Stimulated activated CD4-positive, alpha-beta T cell treated with anti-CD3 and anti-CD28 coated beads, Interleukin-1b, Interleukin-23, amount 100 ng/mL, for 4 hours (primary cell): ENCODE measurements at regions not wholly inside any gene's neighbourhood (a gene's known extent, or its start where the extent isn't known, plus 50 kb on each side); places are given as distances from the start of the nearest gene placed in this dataset.
A peak's percentile ranks its signal among the peaks of the same experiment; 100 is the strongest.
"Not testable (repeated sequence)": the region's sequence is repeated elsewhere in the genome, so short reads cannot be mapped to it uniquely, and the experiment has no call there.

Experiments used
- DNase-seq, 2 donors: peaks; one replicate each; pipeline ENCODE4 v3.0.0-alpha.2; 2020; ENCODE audit warnings: low read depth in 2 of 2

DNA sequence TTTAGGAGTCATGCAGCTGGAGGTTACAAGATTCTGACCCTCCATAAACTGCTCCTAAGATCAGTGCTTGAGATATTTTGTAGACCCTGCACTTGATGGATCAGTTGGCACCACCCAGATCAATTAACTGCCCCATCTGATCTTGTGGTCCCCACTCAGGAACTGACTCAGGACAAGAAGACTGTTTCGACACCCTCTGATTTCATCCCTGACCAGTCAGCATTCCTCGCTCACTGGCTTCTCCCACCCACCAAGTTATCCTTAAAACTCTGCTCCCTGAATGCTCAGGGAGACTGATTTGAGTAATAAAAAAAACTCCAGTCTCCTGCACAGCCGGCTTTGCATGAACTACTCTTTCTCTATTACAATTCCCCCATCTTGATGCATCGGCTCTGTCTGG, 360.2 kb downstream of the GALC start:
- DNase-seq = no peak

DNA sequence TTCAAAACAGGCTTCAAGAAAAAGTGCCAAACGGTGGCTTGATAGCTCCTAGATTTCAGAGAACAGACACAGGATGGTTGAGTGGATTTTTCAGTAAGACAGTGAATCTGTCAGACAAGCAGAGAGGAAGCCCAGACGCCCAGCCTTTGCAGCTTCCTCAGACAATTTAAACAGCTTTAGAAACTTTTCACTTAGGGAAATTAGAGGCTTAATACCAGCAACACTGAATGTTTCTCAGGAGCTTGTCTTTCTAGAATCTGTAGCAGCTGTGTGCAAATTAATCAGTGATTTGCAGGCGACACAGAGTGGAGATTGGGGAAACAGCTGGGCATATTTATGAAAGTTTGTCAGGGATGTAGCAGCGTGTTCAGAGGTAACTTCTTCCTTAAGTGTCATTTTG, 362.1 kb downstream of the GALC start:
- DNase-seq = no peak

DNA sequence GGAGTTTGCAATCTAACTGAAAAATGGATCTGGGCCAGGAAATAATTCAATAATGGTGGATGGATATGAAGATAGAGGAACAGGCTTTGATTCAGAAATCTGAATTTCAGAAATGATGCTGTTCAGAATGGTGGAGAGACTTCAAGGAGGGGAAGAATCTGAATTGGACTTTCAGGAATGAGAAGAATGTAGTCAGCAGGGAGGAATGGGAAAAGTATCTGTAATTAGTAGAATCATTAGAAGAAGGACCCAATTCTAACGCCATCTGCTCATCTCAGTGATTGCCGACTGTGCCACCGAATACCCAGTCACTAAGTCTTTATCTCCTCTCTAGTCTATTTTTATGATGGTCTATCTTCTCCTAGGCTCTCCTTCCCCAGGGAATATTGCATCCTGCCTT, 363.2 kb downstream of the GALC start:
- no peak for DNase-seq

DNA sequence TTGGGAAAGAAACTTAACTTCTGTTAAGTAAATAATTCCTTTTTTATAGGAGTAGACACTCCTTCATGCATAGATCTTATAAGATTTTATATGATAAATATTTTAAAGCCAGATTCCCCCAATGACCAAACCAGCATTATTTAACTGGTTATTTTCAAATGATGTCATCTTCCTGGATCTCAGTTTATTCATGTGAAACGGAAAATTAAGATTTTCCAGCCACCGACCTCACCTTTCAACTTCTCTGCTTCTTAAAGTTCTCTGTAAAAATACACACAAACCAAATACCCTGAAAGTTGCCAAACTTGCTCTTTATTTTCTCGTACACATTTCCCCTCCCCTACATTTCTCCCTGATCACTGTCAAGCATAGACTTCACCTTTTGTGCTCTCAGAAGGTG, 364.2 kb downstream of the GALC start:
- no peak for DNase-seq

DNA sequence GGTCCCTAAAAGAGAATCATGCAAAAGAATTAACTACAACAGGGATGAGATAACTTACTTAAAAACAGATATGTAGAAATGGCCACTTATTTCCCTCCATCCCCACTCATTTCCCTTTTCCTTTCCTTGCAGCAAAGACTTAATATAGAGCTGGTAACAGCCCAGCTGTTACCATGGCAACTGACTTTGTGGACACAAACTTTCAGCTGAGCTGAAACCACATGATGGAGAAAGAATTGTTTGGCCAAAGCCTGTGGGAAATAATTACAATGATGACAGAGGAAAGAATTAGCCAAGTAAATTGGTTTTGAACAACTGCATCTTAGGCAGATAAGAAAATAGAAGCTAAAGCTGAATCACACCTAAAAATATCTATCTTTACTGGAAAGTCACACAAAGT, 364.9 kb downstream of the GALC start:
- DNase-seq = no peak

DNA sequence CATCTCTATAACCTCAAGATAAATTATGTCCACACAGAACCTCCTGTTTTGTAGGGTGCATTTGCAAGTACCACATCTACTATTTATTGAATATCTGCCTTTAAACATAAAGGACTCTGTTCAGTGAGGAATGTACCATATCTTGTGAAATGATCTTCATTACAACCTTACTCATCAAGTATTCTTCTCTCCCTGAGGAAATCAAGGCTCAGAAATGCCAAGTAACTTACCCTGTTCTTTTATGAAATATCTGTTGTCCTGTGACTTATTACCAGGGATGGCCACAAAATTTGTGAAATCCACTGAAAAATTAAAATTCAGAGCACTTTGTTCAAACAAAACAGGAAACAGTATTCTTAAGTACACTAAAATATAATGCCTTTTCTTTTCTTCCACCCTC, 366.7 kb downstream of the GALC start:
- DNase-seq = no peak

DNA sequence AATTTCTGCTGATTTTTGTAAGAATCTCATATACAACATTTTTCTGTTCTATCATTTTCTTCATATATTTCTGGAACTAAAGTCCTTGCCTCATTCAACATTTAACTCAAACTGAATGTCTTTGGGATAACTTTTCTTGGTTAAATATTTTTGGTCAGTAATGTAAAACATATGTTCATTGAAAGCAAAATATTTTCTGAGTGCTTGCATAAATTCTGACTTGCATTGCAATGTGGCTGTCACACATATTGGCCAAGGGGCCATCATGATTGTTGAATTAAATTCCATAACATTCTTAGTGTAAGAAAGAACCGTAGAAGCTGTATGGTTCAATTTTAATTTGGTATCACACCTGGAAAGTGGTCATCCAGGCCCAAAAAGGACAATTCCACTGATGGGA, 369.4 kb downstream of the GALC start:
- no peak for DNase-seq

DNA sequence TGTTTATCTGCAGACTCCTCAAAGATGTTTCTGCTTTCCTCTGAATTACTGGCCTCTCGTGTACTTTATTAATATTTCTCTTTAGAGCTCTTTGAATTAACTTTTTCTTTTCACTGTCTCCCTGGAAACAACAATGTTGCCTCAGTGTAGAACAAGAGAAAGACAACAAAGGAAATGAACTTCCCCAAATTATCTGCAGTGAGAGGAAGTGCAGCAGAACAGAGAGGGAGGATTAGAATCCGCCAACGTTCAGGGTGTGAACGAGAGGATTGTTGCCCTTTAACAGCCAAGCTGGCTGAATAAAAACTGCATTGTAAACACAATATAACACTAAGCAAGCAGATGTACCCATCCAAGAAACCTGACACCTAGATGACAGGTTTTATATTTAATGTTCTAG, 375.9 kb downstream of the GALC start:
- DNase-seq = no peak

DNA sequence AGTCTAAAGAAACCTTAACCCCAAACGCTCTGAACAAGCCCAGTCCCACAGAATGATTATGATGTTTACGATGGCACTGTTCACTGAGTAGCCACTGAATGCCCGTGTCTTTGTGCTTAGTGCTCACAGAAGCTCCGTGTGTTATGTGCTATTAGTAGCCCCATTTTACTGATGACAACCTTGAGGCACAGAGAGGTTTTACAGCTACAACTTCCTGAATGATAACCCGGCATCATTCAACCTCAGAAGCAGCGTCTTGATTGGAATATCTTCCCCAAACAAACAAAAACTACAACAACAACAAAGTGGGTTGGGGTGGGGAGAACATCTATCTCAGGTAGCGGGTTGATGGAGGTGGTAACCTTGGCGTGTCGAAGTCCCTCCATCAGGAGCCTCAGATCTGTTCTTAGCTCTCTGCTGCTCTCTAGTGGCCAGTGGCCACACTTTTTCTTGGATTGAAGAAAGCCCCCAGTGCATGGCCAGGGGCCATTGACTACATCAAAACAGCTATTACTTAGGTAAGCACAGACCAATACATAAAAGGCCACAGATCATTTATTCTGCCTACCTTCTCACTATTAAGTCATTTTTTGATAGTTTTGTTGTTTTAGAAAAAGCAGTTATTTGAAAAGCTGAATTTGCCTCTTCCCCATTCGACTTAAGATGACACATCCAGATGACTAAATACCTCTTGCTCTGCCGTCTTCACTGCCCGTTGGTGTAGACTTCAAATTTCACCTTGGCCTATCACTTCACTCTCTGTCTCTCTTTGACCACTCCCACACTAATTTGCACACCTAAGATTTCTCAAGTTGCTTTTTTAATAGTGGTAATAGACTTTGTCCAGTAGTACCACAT, 376.9 kb downstream of the GALC start:
- peak in 1 of 2 donors; percentile 0 for DNase-seq

DNA sequence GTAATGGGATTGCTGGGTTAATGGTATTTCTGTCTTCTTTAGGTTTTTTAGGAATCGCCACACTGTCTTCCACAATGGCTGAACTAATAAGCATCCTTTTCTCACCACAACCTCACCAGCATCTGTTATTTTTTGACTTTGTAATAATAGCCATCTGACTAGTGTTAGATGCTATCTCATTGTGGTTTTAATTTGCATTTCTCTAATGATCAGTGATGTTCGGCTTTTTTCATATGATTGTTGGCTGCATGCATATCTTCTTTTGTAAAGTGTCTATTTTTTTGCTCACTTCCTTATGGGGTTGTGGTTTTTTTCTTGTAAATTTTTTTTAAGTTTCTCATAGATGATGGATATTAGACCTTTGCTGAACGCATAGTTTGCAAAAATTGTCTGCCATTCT, 377.9 kb downstream of the GALC start:
- DNase-seq = no peak

DNA sequence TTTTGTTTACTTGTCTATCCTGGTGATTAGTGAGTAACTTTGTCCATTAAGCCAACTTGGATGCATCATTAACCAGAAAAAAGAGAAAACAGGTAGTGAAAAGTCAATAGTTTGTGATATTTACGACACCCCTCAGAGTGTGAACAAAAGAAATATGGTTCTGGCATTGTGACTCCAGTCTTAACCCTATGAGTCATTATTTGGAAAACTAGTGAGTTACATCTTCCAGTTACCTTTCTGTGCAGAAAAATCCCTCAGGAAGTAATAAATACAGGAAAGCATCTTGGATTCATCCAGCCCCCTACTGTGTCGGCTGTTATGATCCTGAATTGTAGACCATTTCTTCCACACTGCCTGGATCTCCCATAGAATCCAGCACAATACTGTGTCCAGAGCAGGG, 379.1 kb downstream of the GALC start:
- no peak for DNase-seq

DNA sequence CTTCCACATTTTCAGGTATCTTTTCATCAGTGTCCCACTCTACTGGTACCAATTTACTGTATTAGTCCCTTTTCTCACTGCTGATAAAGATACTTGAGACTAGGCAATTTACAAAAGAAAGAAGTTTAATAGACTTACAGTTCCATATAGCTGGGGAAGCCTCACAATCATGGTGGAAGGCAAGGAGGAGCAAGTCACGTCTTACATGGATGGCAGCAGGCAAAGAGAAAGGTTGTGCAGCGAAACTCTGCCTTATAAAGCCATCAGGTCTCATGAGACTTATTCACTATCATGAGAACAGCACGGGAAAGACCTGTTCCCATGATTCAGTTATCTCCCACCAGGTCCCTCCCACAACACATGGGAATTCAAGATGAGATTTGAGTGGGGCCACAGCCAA, 385.9 kb downstream of the GALC start:
- not testable (repeated sequence) for DNase-seq

DNA sequence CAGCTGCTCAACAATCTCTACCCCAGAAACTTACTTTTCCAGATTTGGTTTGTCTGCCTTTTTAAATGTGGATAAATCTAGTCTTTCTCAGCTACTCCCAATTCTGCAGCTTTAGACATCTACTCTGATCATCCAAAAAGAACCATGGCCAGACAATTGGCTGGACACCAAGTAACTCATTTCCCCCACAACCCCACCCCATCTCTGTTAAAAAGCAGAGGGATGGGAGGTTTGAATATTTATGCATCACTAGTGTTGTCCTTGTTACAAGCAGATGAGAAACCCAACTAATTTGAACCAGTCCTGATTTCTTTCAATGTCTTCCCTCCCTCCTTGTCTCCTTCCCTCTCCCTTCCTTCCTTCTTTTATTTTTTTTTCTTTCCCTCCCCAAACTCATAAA, 391.9 kb downstream of the GALC start:
- DNase-seq = no peak

DNA sequence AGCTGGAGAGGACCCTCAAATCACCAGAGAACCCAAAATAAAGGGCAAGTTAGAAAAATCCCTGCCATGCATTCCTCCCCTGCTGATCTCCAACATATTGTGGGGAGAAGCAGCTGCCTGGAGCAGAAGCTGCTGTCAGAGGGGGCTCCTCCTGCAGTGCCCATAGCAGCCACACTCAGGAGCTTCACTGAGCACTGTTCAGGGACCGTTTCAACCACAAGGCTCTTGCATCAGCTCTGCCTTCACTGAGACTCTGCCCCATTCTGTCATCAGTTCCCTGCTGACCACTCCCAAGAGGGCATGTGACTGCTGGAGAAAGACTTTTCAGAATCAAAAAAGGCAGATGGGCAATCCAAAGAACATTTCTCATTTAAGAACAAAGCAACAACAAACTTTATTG, 392.7 kb downstream of the GALC start:
- no peak for DNase-seq

DNA sequence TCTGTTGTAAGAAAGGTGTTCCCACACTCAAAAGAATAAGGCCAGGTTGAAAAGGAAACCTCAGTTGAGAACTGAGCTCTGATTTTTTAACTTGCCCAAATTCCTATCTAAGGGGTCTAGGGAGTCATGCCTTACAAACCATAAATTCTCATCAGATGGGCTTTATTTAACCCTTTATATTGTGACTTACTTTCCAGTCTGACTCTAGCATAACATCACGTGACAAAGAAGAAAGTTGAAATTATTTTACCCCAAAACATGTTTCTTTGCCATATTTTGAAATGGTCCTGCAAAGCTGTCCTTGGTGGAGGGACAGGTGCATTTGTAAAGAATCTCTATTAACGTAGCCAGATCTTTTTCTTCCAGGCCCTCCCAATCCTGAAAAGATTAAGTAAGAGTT, 411.7 kb downstream of the GALC start:
- no peak for DNase-seq

DNA sequence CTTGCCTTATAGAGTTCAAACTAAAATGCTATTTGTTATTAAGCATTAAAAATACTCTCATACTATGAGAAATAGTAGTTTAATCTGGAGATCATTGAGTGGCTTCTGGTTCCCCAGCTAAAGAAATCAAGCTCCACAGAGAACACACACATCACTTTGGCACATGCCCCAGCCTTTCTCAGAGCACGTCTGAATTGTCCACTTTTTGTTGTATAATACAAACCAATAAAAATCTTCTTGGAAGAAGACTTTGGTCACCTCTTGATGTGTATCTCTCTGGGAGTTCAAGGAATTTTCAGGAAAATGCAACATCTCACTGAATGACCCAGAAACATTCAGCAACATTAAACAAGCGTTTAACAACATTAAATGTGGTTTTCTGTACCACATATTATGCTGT, 413.9 kb downstream of the GALC start:
- no peak for DNase-seq

DNA sequence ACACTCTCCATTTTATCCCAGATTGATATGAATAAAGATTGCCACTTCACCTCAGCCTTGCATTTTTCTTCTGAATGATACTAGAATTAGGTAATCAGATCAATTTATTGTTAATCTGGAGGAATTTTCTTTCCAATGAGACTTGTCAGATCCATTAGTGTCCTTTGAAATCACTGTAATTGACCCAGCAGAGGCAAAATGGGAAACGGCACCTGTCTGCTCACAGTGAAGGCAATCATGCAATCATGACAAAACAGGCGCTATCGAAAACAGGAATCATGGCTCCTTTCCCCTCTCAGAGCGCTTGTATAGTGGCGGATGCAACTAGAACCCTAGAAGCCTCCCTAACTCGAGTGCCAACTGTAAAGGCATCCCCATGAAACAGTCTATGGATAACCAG, 417.6 kb downstream of the GALC start:
- DNase-seq = no peak

DNA sequence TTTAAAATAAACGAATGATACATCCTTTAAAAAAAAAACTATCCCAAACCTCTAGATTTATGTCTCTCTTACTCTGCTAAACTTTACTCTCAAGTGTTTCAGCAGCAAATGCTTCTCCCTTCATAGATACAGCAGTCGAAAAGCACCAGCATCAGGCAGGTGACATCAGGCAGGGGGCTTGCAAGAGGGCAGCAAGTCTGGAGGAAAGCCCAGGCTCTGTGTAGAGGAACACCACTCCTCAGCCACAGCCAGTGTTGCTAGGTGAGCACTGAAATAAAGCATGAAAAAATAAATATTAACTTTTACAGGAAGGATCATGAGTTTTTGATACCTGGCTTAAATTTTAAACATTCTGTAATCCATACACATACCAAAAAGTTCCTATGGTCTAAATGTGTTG, 419.4 kb downstream of the GALC start:
- no peak for DNase-seq

DNA sequence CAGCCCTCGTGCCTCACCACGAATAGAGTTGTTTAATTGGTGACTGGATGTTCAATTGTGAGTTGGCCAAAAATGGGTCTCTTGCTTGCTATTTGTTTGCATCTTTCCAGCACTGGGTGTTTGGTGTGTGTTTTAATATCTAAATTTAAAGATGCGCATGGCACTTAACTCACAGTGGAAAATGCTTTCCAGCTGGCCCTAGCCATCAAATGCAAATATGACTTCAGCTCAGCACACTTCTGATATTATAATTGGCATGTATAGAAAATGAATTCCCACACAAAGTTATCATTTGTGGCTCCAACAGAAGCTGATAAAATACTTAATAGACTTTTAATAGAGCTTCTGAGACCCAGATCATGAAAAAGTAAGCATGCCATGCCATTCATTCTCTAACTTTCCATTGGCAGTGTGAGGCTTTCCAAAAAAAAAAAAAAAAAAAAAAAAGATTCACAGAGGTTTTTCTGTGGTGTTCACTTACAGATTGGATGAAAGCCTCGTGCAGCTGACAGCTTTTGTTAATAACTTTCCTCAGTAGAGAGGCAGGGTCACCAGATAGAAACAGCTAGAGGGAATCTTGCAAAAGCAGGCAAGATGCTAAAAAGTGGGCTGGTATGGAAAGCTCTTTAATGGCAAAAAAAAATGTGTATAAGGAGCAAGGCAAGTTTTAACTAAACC, 425.2 kb downstream of the GALC start:
- DNase-seq = no peak

DNA sequence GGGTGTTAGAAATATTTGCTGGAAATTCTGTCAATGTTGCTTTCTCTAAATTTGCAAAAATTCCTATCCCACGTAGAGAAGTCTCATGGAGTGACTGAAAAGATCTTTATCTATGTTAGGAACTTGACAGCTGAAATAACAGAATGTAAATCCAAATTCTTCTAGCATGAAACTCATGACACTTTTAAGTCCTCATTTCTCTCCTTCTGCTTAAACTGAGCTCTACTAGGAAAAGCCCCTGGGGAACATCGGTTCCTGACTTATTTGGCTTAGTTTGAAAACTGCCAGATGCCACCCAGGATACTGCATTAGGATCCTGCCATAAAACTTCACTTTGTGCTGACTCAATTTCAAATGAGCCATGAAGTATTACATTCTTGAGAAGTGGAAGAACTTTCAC, 426.0 kb downstream of the GALC start:
- no peak for DNase-seq

DNA sequence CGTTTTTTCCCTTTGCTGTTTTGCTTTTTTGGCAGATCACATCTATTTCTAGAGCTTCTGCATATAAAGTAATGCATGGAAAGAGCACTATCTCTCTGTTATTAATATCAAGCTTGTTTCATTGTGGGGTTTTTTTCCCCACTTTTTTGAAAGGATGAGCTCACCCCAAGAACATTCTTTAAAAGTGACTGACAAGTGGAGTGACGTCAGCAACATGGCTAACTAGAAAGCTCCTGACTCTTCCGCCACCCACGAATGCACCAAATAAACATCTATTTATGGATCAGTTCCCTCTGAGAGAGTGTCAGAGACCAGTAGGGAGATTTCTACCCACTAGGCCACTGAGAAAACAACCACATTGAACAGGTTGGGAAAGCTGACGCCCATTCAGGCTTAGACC, 445.4 kb downstream of the GALC start:
- no peak for DNase-seq

DNA sequence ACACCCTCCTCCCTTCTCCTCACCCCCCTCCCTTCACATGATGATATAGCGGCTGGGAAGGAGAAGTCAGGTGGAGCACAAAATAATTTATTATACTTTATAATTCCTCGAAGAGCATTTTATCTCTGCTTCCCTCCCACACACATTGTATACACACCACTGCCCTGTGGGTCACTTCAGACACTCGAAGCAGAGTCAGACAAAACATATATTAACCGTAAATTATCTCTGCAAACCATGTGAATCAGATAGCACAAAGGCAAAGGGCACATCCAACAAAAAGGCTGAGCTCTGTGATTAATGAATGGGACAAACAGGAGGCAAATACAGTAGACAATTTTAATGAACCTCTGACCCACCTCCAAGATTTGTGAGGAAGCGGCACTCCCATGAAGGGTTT, 450.7 kb downstream of the GALC start:
- DNase-seq = no peak

DNA sequence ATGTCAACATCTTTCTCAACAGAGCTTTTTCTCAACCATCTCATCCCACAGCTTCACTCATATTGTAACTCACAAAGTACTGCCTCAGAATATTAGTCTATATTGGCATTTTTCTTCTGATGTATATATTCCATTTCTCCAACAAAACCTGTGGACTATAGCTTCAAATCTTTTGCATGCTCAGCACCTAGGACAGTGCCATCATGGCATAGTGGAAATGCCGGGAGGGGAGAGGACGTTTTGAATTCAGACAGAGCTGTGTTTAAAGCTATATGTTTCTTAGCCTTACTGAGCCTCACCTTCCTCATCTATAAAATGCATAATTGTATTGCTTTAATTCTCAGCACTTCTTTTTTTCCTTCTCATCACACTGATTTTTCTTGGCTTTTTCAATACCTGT, 452.6 kb downstream of the GALC start:
- DNase-seq = no peak

DNA sequence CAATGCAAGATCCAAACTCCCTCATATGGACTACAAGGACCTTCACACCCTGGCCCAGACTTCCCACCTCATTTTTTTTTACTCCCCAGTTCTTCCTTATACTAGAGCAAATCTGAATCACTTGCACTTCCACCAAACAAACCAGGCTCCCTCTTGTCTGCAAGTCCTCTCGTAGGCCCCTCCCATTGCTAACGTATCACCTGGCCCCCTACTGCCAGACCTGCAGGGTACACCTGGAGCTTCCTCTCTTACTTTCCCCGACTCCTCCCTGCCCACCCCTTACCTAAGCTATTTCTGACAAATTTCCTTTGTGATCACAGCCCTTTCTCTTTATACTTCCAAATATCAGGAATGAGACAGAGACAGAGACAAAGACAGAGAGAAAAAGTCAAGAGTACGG, 463.9 kb downstream of the GALC start:
- no peak for DNase-seq
